Stimulated activated CD4-positive, alpha-beta T cell treated with anti-CD3 and anti-CD28 coated beads, Interleukin-12 subunit alpha, Interleukin-12 subunit beta, amount 100 ng/mL, for 48 hours (primary cell): ENCODE measurements at regions not wholly inside any gene's neighbourhood (a gene's known extent, or its start where the extent isn't known, plus 50 kb on each side); places are given as distances from the start of the nearest gene placed in this dataset.

ENCODE experiments used
- DNase-seq, 3 donors: peaks; one replicate each; pipeline ENCODE4 v3.0.0-alpha.2; 2020; ENCODE audit warnings: low read depth in 2 of 3, low spot score in 1 of 3

- DNase-seq: no peak
These were observed 589.6 kb upstream of the KLHL29 start for GRCh38 chr2:22795287-22795866.

- no peak for DNase-seq
These were observed 586.6 kb upstream of the KLHL29 start for GRCh38 chr2:22798386-22798785.

- no peak for DNase-seq
These were observed 584.6 kb upstream of the KLHL29 start for GRCh38 chr2:22800412-22800811.

GRCh38 chr2:22801071-22801470 is 583.9 kb upstream of the KLHL29 start:
- no peak for DNase-seq

GRCh38 chr2:22801970-22802369 is 583.0 kb upstream of the KLHL29 start:
- DNase-seq: no peak

- DNase-seq: no peak
These were observed 577.1 kb upstream of the KLHL29 start for GRCh38 chr2:22807872-22808271.

GRCh38 chr2:22810602-22811001 is 574.4 kb upstream of the KLHL29 start:
- no peak for DNase-seq

- DNase-seq: no peak
These were observed 572.8 kb upstream of the KLHL29 start for GRCh38 chr2:22812065-22812680.

- no peak for DNase-seq
These were observed 567.8 kb upstream of the KLHL29 start for GRCh38 chr2:22817197-22817596.

GRCh38 chr2:22821458-22821857 is 563.5 kb upstream of the KLHL29 start:
- DNase-seq: no peak

- DNase-seq: no peak
These were observed 562.1 kb upstream of the KLHL29 start for GRCh38 chr2:22822835-22823234.

- DNase-seq: no peak
These were observed 560.4 kb upstream of the KLHL29 start for GRCh38 chr2:22824618-22825017.

- no peak for DNase-seq
These were observed 558.3 kb upstream of the KLHL29 start for GRCh38 chr2:22826703-22827102.

GRCh38 chr2:22829791-22830190 is 555.2 kb upstream of the KLHL29 start:
- no peak for DNase-seq

GRCh38 chr2:22832196-22832595 is 552.8 kb upstream of the KLHL29 start:
- no peak for DNase-seq

- DNase-seq: no peak
These were observed 546.5 kb upstream of the KLHL29 start for GRCh38 chr2:22838461-22838860.

- DNase-seq: no peak
These were observed 542.6 kb upstream of the KLHL29 start for GRCh38 chr2:22842205-22842869.

- no peak for DNase-seq
These were observed 541.0 kb upstream of the KLHL29 start for GRCh38 chr2:22843919-22844537.

- DNase-seq: no peak
These were observed 534.7 kb upstream of the KLHL29 start for GRCh38 chr2:22850310-22850709.

GRCh38 chr2:22854588-22854987 is 530.4 kb upstream of the KLHL29 start:
- DNase-seq: no peak

GRCh38 chr2:22855081-22855480 is 529.9 kb upstream of the KLHL29 start:
- DNase-seq: no peak

- DNase-seq: no peak
These were observed 529.2 kb upstream of the KLHL29 start for GRCh38 chr2:22855761-22856184.
